Glomerular visceral epithelial cell (primary cell): ENCODE measurements at regions not wholly inside any gene's neighbourhood (a gene's known extent, or its start where the extent isn't known, plus 50 kb on each side); places are given as distances from the start of the nearest gene placed in this dataset.
A peak's percentile ranks its signal among the peaks of the same experiment; 100 is the strongest.
"Not testable (repeated sequence)": the region's sequence is repeated elsewhere in the genome, so short reads cannot be mapped to it uniquely, and the experiment has no call there.

Experiments
- DNase-seq: peaks from one replicate; pipeline ENCODE4 v3.0.0-alpha.2; 2016; ENCODE audit errors: extremely low spot score

- DNase-seq: no peak
Observed at GRCh38 chr2:136324966-136325365, 207.0 kb upstream of the CXCR4 start.

GRCh38 chr2:136323935-136324334 is 206.0 kb upstream of the CXCR4 start:
- DNase-seq: no peak

DNA sequence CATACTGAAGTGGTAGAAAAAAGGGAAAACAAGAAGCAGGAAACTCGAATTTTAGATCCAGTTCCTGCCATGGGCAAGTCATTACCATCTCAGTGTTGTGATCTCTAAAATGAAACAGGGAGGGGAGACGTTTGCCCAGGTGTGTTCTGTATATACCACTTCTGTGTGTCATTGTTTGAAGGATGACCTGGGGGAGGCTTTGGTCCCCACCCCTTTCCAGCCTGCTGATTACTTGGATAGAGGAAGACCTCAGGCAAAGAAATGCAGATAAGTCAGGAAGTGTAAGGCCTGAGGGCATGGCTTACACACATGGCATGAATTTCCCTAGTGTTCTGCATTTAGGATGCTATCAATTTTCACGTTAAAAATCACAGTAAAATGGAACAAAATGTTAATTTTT is 205.2 kb upstream of the CXCR4 start:
- DNase-seq: no peak

DNA sequence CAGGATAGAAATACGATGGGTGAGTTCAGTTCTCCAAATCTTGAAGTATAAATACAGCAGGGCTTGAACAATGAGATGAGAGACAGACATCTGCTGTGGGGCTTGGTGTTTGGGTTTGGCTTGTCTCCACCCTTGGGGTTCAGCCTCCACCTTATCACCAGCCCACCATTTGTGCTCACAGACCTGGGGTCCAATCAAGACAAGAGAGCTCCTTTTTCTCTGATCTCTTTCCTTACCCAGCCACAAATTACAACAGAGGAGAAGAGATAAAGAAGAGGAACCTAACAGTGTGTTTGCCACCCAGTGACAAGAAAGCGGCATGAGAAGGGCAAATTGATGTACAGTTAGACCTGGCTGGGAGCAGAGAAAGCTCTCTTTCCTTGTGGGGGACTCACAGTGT is 204.5 kb upstream of the CXCR4 start:
- DNase-seq: no peak

DNA sequence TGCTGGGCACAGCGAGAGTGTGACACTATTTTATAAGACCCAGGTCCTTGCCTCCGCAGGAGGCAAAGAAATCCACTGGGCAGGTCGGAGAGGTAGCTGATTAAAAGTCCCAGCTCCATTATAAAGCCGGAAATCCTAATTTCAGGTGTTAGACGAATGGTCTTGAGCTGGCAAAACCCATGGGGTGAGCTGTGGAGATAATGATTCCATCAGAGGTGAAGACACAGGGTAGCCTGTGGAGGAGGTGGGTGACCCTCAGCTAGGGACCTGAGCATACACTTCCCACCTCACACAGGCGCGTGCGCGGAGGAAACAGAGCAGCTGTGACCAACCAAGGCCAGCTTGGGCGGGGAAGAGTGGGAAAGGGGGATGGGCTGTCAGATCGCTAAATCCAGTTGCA is 201.7 kb upstream of the CXCR4 start:
- no peak for DNase-seq

- DNase-seq: no peak
Observed at GRCh38 chr2:136319237-136319636, 201.3 kb upstream of the CXCR4 start.

- no peak for DNase-seq
Observed at GRCh38 chr2:136314240-136314639, 196.3 kb upstream of the CXCR4 start.

- not testable (repeated sequence) for DNase-seq
Observed at GRCh38 chr2:136312568-136312967, 194.6 kb upstream of the CXCR4 start.

GRCh38 chr2:136310797-136311603 is 193.1 kb upstream of the CXCR4 start:
- no peak for DNase-seq

DNA sequence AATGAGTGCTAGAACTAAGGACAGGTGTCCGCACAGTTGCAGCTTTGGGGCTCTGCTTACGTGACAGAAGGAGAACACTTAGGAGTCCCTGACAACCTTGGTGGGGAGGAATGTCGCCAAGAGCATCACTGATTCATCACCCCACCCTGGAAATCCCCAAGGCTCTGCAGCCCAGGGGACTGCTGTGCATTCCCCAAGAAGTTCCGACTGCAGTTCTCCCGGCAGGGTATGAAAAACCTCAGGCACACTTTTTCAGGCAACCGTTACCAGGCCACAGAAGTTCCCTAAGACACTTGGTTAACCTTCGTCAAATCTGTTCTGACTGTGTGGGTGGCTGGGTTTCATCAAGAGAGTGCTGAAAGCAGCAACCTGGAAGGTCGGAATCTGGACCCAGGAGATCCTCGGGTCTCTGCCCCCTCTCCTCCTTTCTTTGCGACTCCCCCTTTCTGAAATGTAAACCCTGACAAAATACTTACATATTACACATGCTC is 192.1 kb upstream of the CXCR4 start:
- no peak for DNase-seq

DNA sequence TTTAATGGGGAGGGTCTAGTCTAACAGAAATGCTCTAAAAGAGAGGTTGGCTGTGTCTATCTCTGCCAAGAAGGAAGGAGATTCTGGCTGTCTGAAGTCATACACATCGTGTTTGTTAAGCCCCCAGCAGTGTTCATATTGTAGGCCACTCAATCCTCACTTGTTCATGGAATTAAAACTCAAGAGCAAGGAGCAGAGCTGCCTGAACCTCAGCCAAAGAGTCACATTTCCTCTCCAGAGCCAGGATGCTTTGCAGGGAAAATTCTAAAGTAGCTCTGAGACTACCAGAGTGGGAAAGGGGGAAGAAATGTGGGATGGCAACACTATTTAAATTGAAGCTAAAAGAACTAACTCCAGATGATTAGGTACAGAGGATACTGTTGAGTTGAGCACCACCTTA is 190.7 kb upstream of the CXCR4 start:
- DNase-seq: no peak

- DNase-seq: no peak
Observed at GRCh38 chr2:136306836-136307235, 188.9 kb upstream of the CXCR4 start.

DNA sequence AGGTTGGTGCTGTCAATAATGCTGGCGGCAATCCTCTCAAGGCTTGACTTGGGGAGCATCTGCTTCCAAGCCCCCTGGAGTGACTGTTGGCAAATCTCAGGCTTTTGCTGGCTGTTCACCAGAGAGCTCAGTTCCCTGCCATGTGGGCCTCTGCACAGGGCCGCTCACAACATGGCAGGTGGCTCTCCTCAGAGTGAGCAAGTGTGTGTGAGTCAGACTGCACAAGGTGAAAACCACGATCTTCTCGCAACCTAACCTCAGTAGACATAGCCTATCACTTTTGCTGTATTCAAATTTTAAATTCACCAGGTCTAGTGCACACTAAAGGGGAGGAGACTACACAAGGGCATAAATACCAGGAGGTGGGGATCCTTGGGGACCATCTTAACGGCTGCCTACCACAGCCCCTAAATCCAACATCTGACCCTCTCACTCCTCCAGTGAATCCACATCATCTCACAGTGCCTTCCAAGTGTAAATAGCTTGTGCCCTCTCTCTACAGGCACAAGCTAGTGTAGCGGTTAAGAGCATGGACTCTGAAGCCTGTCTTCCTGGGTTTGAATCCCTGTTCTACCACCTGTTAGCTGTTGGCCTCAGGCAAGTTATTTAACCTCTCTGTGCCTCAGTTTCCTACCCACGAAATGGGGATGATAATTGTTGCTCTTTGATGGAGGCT is 187.7 kb upstream of the CXCR4 start:
- no peak for DNase-seq

- DNase-seq: no peak
Observed at GRCh38 chr2:136301006-136301405, 183.1 kb upstream of the CXCR4 start.

DNA sequence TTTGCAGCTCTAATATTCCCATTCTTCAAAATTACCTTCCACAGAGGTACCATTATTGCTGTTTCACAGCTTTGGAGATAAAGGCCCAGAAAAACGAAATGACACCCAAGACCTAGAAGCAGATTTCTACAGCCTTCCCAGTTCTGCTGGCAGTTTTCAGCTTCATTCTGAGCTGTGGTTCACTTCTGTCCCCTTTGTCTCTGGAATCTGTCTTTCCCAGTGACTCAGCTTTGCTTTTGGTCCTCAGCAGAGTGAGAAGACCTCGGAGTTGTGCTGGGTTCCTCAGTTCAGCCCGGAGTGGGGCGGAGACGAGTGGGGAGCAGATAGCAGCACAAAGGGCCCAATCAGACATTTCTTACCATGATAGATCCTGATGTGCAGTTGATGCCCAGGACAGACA is 180.7 kb upstream of the CXCR4 start:
- no peak for DNase-seq

DNA sequence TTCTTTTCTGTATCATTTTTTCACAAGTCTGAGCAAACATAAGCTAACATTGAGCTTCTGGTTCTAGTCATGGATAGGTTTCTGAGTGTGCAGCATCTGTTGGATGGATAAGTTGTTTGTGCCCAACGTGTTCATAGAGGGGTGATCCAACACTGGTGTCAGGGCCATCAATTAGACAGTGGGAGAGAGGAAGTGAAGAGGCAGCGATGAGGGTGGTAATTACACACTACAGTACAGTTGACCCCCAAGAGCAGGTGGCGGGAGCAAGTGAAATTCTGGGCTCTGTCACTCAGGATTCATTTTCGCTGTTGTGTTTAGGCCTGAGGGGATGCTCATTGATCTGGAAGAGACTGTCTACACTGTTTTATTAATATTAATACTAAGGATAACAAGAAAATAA is 180.0 kb upstream of the CXCR4 start:
- no peak for DNase-seq

DNA sequence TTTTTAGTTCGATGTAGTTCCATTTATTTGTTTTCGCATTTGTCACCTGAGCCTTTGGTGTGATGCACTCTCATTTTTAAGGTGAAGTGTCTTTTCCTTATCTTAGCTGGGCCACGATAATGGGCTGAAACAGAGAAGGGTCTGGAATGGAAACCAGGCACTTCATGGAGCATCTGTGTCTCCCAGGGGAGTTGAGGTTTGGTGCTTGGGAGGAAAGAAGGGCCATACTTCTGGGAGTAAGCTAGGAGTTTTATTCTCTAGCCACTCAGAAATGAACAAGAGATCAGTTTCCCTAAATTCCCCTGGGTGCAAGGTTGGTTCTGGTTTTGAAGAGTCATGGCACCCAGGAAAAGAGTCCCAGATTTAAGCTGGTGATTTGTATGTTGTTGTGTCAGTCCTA is 179.4 kb upstream of the CXCR4 start:
- DNase-seq: no peak

DNA sequence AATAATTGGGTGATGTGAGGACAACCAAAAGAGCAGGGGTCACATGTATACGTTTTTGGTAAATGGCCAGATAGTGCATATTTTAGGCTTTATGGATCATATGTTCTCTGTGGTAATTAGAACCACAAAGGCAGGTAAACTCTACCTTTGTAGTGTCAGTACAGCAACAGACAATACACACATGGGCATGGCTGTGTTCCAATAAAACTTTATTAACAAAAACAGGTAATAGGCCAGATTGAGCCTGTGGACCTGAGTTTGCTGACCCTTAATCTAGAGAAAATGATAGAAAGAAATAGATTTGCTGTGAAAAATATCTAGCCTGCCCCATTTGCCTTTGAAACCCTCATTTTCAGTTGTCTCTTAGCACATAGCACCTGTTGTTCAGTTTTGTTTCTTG is 177.2 kb upstream of the CXCR4 start:
- no peak for DNase-seq

DNA sequence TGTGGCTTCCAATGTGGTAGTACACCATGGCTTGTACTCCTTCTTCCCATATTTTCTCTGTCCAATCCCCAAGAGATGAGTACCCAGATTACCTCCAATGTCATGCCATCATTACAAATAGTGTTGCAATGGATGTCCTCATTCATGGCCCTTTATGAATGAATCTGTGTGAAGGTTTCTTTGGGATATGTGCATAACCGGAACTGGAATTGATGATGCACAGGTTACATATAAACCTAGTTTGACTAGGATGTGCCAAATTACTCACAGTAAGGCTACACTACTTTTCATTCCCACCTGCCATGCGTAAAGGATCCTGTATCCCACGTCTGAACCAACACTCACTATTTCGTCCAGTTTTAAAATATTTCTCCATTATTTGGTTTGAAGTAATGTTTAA is 173.9 kb upstream of the CXCR4 start:
- peak; percentile 8 for DNase-seq

GRCh38 chr2:136290326-136290725 is 172.4 kb upstream of the CXCR4 start:
- no peak for DNase-seq

DNA sequence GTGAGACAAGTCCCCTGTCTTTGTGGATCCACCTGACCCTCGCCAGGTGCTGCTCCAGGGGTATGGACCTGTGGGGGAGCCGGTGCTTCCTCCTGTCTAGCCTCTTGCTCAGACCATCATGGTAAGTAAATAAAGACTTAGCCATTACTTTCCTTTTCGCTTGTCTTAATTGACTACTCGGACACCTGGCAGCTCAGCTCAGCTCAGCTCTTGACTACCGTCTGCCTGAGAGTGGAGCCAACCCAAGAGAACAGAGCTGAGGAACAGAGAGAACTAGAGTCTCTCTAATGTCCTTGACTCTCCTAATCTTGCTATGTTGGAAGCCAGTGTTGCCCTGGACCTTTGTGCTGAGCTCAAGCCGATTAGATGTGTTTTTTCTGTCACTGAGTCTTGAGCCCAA is 170.3 kb upstream of the CXCR4 start:
- no peak for DNase-seq

- no peak for DNase-seq
Observed at GRCh38 chr2:136286423-136286822, 168.5 kb upstream of the CXCR4 start.
